HG03196 (cell line): ENCODE measurements at regions not wholly inside any gene's neighbourhood (a gene's known extent, or its start where the extent isn't known, plus 50 kb on each side); places are given as distances from the start of the nearest gene placed in this dataset.
"Not testable (repeated sequence)": the region's sequence is repeated elsewhere in the genome, so short reads cannot be mapped to it uniquely, and the experiment has no call there.

Experiments
- ATAC-seq: cut with Tn5 transposase; IDR thresholded peaks from one replicate; pipeline ENCODE4 v1.9.1; 2021; ENCODE audit not compliant: unreplicated experiment

- ATAC-seq = peak; percentile 88
Measured at GRCh38 chr2:154960802-154961583, 262.5 kb downstream of the KCNJ3 start.

- ATAC-seq = no peak
Measured at GRCh38 chr2:154952346-154952980, 254.0 kb downstream of the KCNJ3 start.

- ATAC-seq = not testable (repeated sequence)
Measured at GRCh38 chr2:154947416-154947815, 248.9 kb downstream of the KCNJ3 start.

GRCh38 chr2:154945984-154946383, 247.5 kb downstream of the KCNJ3 start:
- no peak for ATAC-seq

GRCh38 chr2:154941379-154941778, 242.9 kb downstream of the KCNJ3 start:
- no peak for ATAC-seq

GRCh38 chr2:154934213-154934612, 235.7 kb downstream of the KCNJ3 start:
- no peak for ATAC-seq

GRCh38 chr2:154924531-154924930, 226.0 kb downstream of the KCNJ3 start:
- no peak for ATAC-seq

GRCh38 chr2:154914561-154914960, 216.1 kb downstream of the KCNJ3 start:
- ATAC-seq = no peak

- ATAC-seq = no peak
Measured at GRCh38 chr2:154912215-154912614, 213.7 kb downstream of the KCNJ3 start.

- no peak for ATAC-seq
Measured at GRCh38 chr2:154911729-154912128, 213.2 kb downstream of the KCNJ3 start.

- no peak for ATAC-seq
Measured at GRCh38 chr2:154910701-154911100, 212.2 kb downstream of the KCNJ3 start.

GRCh38 chr2:154908327-154908726, 209.8 kb downstream of the KCNJ3 start:
- no peak for ATAC-seq
